Adrenal gland (tissue), 5 donors: ENCODE measurements at regions not wholly inside any gene's neighbourhood (a gene's known extent, or its start where the extent isn't known, plus 50 kb on each side); places are given as distances from the start of the nearest gene placed in this dataset.

Source experiments
- CTCF ChIP-seq, 6 experiments: fragments of 450-650 bp in 4 of 6; fragments of 200-600 bp in 2 of 6; sonication (generic) in 1 of 6; IDR thresholded peaks; 1 replicate in 5 of 6; 2 replicates in 1 of 6; pipeline versions ENCODE4 v1.5.1 to v1.8.0; 2016 to 2021; ENCODE audit warnings: antibody characterized with exemption in 6 of 6, mild to moderate bottlenecking in 2 of 6, moderate library complexity in 1 of 6
- POLR2A ChIP-seq, 2 donors: fragments of 450-650 bp; IDR thresholded peaks; one replicate each; pipeline ENCODE4 v1.6.1; 2017; ENCODE audit warnings: antibody characterized with exemption in 2 of 2, mild to moderate bottlenecking in 2 of 2, moderate library complexity in 1 of 2
- donor health status: DM: no; HTN: no; CAD: no.

GRCh38 chr2:34402376-34402775, 803.3 kb upstream of the FAM98A start:
- TF ChIP-seq CTCF (IDR thresholded peaks at IDR 0.05) (no peak), POLR2A (IDR thresholded peaks at IDR 0.05) (no peak)
